ENCODE measurements at regions not wholly inside any gene's neighbourhood (a gene's known extent, or its start where the extent isn't known, plus 50 kb on each side); places are given as distances from the start of the nearest gene placed in this dataset.

DNA sequence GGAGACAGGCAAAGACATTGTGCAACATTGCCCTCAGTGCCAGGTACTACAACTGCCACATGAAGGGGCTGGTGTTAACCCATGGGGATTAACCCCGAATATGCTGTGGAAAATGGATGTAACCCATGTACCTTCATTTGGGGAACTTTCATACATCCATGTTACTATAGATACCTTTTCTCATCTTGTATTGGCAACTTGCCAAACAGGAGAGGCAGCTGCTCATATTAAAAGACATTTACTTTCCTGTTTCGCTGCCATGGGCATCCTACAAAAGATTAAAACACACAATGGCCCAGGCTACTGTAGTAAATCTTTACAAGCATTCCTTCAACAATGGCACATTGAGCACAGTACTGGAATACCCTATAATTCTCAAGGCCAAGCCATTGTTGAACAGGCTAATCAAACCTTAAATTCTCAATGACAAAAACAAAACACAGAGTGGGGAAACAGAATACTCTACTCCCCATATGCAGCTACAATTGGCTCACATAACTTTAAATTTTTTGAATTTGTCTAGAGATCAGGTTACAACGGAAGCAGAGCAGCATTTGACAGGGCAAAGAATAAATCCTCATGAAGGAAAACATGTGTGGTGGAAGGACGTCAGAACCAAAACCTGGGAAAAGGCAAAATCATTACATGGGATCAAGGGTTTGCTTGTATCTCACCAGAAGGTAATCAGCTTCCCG lies 1723.5 kb upstream of the LRRTM1 start:
- TF ChIP-seq, protein P1, sequence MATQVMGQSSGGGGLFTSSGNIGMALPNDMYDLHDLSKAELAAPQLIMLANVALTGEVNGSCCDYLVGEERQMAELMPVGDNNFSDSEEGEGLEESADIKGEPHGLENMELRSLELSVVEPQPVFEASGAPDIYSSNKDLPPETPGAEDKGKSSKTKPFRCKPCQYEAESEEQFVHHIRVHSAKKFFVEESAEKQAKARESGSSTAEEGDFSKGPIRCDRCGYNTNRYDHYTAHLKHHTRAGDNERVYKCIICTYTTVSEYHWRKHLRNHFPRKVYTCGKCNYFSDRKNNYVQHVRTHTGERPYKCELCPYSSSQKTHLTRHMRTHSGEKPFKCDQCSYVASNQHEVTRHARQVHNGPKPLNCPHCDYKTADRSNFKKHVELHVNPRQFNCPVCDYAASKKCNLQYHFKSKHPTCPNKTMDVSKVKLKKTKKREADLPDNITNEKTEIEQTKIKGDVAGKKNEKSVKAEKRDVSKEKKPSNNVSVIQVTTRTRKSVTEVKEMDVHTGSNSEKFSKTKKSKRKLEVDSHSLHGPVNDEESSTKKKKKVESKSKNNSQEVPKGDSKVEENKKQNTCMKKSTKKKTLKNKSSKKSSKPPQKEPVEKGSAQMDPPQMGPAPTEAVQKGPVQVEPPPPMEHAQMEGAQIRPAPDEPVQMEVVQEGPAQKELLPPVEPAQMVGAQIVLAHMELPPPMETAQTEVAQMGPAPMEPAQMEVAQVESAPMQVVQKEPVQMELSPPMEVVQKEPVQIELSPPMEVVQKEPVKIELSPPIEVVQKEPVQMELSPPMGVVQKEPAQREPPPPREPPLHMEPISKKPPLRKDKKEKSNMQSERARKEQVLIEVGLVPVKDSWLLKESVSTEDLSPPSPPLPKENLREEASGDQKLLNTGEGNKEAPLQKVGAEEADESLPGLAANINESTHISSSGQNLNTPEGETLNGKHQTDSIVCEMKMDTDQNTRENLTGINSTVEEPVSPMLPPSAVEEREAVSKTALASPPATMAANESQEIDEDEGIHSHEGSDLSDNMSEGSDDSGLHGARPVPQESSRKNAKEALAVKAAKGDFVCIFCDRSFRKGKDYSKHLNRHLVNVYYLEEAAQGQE (IDR thresholded peaks at IDR 0.05; ENCODE audit: low read depth) = no peak
- TF ChIP-seq EP300 (IDR thresholded peaks at IDR 0.05; ENCODE audit: borderline replicate concordance) (no peak), TCF12 (IDR thresholded peaks at IDR 0.05; ENCODE audit: low read depth) (no peak), RAD21 (IDR thresholded peaks at IDR 0.05; ENCODE audit: low read depth) (no peak), TAF1 (IDR thresholded peaks at IDR 0.05; ENCODE audit: low read depth) (no peak), ZBTB7A (IDR thresholded peaks at IDR 0.05; ENCODE audit: low read depth) (no peak), YY1 (IDR thresholded peaks at IDR 0.05; ENCODE audit: low read depth) (no peak), FOXM1 (IDR thresholded peaks at IDR 0.05; ENCODE audit: borderline replicate concordance, low read depth) (no peak), CEBPB (IDR thresholded peaks at IDR 0.05) (no peak), CREB1 (IDR thresholded peaks at IDR 0.05; ENCODE audit: low read depth) (no peak), NFIC (IDR thresholded peaks at IDR 0.05) (no peak), TEAD4 (IDR thresholded peaks at IDR 0.05) (no peak)
- TF ChIP-seq, protein P2, sequence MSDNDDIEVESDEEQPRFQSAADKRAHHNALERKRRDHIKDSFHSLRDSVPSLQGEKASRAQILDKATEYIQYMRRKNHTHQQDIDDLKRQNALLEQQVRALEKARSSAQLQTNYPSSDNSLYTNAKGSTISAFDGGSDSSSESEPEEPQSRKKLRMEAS (IDR thresholded peaks at IDR 0.05) = no peak
- TF ChIP-seq, protein P3, sequence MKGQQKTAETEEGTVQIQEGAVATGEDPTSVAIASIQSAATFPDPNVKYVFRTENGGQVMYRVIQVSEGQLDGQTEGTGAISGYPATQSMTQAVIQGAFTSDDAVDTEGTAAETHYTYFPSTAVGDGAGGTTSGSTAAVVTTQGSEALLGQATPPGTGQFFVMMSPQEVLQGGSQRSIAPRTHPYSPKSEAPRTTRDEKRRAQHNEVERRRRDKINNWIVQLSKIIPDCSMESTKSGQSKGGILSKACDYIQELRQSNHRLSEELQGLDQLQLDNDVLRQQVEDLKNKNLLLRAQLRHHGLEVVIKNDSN (IDR thresholded peaks at IDR 0.05) = no peak
